ENCODE measurements at regions not wholly inside any gene's neighbourhood (a gene's known extent, or its start where the extent isn't known, plus 50 kb on each side); places are given as distances from the start of the nearest gene placed in this dataset.

DNA sequence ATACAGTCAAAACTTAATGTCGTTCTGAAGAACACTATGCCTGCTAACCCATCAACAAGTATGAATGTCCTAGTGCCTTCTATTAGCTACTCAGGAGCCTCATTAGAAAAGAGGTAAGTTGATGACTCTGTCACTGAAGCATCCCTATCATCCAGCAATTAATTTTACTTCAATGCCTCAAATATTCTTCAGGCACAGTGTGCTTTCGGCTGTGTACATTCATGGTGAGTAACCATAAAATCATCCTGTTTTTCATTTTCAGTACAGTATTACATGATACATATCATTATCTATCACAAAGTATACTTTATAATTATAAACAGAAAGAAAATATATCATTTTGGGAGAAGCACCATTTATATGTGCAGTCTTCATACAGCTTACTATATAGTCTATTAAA, 495.5 kb upstream of the ZWINT start:
- no peak for DNase-seq (ENCODE audit: low read depth)

DNA sequence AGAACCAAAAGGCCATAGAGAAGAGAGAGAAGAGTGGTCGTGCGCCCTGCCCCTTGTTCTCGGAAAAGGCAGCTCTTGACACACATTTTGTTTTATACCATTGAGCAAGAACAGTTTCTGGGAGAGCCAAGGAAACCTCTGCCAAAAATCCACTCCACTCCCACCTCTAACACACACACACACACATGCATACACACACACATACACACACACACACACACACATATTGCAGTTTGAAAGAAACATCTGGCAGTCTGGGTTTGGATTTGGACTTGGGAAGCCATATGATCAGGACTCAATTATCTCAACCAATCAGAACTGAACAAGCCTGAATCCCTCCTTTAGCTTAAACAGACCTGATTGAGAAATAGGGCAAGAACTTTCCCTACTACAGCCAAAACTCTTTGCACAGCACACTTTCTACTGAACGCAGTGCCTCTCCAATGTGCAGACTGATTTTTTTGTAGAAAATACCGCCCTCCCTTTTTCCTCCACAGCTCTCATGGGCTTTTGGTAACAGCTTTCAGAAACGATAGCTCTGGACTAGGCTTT, 484.0 kb upstream of the ZWINT start:
- no peak for DNase-seq (ENCODE audit: low read depth)

DNA sequence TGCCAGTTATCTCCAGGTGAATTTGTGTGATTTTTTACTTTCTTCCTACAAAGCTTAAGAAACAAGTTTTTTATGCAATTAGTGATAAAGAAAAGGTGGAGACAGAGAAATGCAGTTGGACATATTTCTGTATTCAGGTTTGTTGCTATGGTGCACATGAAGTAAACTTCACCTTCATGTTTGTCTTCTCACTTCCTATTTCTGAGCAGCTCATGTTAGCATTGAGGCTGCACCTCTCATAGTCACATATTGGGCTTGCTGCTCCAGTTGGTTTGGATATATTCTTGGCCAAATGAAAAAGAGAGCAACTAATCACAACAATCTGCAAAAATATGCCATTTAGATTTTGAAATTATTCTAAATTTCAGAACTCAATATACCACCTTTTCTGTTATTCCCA, 475.6 kb upstream of the ZWINT start:
- no peak for DNase-seq (ENCODE audit: low read depth)

DNA sequence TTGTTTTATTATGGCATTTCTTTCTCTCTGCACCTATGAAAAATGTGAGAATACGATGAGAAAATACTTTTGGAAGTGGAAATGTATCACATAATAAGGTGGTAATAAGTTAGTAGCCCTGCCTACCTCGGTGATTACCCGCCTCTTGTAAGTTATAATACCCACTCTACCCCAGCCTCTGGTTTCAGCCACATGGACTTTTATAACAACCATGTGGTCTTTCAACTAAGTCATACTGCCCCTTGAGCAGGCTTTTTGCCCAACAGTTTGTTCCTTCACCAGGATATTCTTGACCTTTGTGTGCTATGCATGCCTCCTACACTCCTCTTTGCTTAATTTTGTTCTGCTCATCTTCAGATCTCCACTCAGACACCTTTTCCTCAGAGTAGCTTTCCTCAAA, 470.6 kb upstream of the ZWINT start:
- DNase-seq (ENCODE audit: low read depth), result no peak

DNA sequence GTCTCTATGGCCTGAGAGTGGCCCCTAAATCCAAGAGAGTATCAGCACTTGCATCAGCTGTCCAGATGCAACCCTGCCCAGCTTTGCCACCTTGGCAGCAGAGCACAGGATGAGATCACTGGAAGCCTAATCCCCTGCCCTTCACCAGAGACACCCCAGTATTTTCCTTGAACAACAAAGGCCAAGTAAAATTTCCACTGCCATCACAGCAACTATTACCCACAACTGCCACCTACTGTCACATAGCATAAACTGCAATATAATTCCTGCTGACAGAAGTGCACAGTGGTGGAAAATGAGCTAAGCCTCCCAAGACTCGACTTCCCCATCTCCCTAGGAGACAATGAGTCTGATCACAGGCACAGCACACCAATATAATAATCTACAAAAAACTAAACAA, 462.8 kb upstream of the ZWINT start:
- DNase-seq (ENCODE audit: low read depth), result peak; percentile 6

DNA sequence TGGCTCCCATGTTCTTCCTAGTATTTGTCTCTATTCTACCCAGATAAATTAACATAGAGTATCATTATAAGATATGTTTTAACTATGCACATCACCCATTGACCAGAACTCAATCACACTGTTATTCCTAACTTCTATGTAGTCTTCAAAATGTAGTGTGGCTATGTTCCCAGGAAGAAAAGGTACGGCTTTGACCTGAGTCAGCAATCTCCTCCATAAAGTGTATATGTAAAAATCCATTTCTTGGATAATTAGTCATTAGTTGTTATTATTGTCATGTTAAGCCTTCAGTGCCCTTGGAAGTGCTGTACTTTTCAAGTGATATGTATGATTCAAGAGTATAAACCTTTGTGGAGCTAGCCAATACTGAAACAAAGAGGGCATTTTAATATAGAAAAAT, 444.0 kb upstream of the ZWINT start:
- no peak for DNase-seq (ENCODE audit: low read depth)

DNA sequence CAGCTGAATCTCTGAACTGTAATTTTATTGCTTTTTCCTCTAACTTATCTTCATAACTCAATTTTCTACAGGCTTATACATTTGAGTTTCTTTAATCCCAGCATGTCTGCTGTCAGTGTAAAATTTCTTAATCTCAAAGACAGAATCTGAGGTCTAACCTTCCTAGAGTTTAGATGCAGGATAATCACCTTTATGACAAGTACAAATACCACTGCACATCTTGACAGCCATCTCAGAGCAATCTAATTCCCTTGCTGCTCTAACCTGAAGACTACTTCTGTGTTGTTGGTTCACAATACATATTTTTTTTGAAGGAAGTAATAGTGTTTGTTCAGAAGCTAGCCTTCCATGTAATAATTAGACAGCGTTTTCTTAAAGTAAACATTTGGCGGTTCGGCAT, 424.2 kb upstream of the ZWINT start:
- no peak for DNase-seq (ENCODE audit: low read depth)

DNA sequence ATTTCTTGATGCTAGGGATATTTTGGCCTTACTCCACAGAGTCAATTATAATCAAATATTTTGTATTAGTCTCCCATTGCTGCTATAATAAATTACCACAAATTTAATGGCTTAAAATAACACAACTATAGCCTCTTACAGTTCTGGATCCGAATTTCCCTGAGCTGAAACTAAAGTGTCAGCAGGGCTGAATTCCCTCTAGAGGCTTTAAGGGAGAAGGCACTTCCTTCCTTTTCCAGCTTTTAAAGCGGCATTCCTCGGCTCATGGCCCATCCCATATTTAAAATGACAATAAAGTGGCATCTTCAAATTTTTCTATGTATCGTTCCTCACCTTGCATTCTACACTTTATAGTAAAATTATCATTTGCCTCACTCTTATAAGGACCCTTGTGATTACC, 421.4 kb upstream of the ZWINT start:
- DNase-seq (ENCODE audit: low read depth), result no peak

DNA sequence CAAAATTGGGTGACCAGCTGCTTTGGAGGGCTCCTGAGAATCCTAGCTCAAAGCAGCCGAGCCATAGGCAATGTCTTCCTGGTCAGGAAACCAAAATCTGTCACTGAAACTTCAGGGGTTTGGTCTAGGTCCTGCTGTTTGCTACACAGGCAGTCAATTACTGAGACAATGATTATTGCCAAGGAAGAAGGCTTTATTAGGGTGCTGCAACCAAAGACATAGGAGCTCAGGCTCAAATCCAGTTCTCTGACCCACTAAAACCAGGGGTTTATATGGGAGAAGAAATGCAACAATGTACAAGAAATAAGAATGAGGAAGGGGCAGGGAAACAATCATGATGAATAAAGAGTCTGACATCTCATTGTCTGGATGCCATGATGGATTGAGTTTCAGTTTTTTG, 410.3 kb upstream of the ZWINT start:
- no peak for DNase-seq (ENCODE audit: low read depth)

DNA sequence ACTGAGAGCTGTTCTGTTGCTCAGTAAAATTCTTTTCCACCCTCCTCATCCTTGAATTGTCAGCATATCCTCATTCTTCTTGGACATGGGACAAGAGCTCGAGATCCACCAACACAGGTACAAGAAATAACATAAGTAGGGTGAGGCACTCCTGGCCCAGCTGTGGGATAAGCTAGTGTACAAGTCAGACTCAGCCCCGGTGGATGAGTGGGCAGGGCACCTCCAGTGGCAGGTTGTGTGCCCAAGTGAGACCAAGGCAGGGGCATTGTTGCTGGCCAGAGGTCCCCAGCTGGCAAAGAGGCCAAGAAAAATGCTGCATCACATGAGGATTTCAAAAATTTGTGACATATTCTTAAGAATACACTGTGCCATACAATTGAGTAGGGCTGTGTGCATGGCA, 402.0 kb upstream of the ZWINT start:
- no peak for DNase-seq (ENCODE audit: low read depth)

DNA sequence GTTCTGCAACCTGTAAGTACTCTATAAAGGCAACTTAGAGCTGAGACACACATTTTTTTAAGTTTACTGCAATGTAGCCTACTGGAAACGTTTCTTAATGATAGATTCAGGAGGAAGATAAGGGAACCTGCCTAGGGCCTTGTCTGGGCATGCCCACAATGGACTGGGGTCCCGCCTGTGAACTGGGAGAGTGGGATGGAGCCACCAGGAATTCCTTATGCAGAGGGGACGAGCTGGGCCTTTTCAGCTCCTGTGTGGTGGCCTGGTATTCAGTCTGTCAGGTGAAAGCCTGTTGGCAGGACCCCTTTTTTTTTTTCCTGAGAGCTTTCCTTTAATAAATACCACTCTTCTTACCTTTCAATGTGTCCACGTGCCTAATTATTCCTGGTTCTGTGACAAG, 384.4 kb upstream of the ZWINT start:
- no peak for DNase-seq (ENCODE audit: low read depth)

DNA sequence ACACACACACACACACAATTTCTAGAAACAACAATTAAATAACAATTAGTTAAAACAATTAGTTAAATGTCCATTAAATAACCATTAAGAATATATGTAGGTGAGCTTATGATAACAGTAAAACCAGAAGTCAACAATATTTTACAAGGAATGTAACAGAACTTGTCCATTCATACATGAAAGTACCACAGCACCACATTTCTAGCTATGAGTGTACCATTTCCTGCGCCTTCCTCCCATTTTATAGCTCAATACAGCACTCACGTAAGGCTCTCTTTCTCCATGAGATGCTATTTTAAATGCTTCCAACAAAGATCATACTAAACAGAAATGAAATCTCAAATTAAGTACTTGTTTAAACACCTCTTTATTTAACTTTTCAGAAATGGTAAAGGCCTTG, 367.3 kb upstream of the ZWINT start:
- DNase-seq (ENCODE audit: low read depth), result no peak

DNA sequence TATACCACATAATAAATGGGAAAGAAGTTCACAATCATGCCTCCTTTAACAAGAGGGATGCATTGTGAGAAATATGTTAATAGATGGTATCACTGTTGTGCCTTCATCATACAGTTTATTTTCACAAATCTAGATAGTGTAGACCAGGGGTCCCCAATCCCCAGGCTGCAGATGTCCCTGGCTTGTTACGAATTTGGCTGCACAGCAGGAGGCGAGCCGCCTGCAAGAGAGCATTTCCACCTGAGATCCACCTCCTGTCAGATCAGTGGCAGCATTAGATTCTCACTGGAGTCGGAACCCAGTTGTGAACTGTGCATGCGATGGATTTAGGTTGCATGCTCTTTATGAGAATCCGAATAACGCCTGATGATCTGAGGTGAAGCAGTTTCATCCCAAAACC, 361.9 kb upstream of the ZWINT start:
- DNase-seq (ENCODE audit: low read depth), result no peak

DNA sequence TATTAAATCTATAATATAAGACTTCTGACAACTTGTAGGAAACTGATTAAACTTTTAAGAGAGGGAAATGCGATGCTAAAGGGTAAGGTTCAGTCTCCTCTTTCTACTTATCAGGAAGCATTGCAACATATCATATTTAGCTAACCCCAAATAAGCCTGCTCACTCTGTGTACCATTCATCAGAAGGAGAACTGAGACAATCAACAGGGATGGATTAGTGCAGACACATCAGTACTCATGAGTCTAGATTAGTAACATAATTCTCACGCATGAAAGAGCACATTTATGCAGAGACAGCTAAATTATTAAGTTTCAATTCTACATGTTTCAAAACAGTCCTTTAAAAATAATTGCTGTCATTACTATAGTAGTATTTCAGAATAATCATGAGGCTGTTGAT, 354.2 kb upstream of the ZWINT start:
- no peak for DNase-seq (ENCODE audit: low read depth)

DNA sequence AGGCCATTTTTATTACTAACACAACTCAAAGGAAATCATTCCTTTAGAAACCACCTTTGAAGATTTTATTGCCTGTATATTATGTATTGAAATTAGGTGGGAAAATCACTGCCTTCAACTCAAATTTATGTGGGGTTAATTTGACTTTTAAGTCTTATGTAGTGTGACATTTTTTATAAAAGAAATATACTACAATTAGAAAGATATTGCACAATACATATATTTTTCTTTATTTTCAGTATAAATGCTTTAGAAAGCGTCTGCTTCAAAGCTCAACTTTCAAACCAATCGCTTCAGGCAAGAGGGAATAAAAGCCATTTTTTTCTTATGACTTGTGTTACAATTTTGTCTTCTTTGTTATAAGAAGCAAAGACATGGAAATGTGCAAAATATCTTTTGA, 337.4 kb upstream of the ZWINT start:
- DNase-seq (ENCODE audit: low read depth), result no peak

DNA sequence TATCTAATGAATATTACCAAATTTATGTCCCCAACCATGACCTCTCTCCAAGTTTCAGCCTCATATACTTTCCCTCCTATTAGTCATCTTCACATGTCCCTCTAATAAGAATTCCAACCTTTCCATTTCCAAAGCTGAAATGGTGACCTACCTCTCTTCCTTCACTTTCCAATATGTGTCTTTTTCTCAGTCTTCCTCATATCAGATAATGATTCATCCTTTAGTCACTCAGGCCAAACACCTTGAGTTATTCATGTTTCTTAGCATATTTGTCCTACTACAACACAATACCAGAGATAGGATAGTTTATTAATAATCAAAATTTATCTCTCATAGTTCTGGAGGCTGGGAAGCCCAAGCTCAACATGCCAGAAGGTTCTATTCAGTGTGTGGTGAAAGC, 318.5 kb upstream of the ZWINT start:
- DNase-seq (ENCODE audit: low read depth), result no peak

DNA sequence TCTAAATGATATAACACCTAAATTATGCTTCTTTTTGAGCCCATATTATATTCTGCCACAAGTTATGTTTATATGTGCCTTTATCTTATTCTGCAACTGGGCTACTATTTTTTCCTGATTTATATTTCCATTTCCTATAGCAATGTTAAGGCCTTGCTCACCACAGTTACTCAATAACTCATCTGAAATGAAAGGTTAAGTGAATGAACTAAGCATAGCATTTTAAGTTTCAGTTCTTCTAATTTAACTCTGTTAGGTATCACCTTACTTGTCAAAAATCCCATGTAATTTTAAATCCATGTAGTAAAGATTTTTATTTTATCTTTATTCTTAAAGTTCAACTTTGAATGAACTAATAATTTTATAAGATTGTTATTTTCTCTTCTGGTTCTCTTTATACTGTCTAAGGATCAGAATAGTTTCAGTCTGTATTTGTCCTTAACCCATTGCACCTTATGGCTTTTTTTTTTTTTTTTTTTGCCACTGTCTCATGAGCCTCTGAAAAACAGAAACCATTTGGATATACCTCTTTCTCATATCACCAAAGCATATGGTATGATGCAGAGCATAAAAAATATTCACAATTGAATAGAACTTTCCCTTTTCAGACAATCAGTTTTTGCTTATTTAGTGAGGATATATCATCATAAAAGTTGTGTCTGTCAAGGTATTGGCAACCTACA, 301.8 kb upstream of the ZWINT start:
- no peak for DNase-seq (ENCODE audit: low read depth)

DNA sequence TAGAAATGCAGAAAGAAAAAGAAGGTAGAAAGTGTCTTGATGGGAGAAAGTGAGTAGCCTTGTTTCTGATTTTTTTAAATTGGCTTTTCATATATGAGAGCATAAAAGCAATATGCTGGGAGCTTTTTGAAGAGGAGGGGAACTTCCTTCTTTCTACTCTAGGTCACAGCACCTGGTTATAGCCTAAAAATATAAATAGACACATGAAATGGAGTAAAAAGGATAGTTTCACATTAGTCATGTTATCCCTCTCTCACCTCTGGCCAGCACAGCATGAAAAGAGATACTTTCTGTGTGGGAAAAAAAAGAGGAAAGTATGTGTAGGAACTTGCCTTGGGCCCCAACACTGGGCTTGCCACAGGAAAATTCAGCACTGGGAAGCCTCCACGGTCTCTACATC, 292.2 kb upstream of the ZWINT start:
- no peak for DNase-seq (ENCODE audit: low read depth)

DNA sequence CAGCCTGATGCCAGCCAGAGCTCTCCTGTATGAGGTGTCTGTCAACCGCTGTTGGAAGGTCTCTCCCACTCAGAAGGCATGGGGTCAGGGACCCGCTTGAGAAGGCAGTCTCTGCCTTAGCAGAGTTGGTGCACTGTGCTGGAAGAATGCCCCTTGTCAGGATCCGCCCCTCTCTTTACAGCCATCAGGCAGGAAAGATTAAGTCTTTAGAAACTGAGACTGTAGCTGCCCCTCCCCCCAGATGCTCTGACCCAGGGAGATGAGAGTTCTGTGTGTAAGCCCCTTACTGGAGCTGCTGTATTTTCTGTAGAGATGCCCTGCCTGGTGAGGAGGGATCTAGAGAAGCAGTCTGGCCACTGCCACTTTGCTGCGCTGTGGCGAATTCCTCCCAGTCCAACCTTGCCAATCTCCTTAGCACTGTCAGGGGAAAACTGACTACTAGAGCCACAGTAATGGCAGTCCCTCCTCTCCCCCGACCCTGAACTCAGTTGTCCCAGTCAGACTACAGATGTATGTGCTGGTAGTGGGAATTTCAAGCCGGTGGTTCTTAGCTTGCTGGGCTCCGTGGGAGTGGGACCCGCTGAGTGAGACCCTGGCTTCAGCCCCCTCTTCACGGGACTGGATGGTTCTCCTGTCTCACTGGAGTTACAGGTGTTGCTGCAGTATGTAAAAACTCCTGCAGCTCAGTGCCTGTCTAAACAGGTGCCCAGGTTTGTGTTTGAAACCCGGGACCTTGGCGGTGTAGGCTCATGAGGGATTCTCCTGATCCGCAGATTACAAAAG, 285.5 kb upstream of the ZWINT start:
- DNase-seq (ENCODE audit: low read depth), result no peak

DNA sequence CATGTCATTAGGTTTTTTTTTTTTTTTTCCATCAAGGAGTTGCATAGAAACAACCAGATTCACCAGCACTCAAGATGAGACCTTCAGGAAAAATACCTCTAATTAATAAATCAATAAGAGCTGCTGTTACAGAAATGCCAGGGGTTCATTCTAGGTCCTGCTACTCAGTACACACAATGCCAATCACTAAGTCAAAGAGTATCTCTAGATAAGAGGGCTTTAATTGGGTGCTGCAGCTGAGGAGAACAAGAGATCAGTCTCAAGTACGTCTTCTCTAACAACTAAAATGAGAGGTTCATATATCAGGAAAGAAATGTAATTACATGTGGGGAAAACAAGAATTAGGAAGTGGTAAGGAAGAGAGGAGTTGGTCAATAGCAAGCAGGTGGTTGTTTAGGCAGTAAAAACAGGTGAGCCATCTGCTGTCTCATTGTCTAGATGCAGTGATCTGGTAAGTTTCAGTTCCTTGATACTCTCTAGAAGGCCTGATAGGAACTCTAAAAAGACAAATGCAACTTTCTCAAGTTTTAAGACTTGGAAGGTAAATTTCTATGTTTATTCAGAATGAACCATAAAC, 272.9 kb upstream of the ZWINT start:
- peak; percentile 7 for DNase-seq (ENCODE audit: low read depth)

DNA sequence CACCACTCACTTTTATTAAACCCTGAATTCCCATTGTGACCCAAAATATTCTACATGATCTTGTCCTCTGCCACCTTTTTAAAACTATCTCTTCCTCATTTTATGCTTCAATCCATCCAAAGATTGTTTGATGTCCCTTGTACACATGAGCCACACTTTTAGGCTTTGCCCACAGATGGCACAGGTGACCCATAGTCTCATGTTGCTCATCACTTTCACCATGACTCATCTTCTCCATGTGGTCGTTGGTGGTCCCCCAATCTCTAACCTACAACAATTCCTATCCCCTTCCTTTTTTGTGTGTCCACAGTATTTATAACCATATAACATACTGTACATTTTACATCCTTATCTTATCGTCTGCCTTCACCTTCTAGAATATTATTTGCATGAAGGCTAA, 271.5 kb upstream of the ZWINT start:
- no peak for DNase-seq (ENCODE audit: low read depth)

DNA sequence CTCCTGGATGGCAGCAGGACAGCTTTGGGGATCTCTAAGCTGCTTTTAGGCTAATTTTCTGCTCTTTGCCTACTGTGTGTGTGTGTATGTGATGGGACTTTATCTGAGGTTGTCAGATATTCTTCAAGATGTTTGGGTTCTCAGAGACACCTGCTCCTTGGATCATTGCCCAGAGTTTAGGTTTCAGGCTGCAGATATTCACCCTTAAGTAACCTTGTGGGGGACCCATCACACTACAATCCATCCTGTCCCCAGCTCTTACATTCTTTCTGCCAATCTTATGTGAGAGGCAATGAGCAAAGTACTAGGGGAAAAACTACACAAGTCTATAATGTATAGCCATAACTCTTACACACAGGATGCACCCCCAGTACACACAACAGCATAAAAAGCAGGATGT, 263.0 kb upstream of the ZWINT start:
- DNase-seq (ENCODE audit: low read depth), result no peak

DNA sequence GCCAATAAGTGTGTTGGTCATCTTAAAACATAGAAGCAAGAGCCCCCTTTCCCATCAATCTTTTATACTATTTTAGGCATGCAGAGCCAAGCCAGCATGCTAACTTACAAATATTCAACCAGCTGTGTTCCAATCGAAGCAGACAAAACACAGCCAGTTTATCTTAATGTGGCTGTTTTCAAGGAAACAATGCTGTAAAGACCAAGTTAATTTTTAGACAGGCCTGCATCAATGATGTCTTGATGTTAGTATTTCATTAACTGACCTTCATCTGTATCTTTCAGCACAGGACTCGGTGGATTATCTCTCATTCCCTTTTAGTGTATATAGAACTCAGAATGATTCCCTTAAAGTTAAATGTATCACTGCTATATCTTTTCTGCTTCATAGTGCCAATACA, 262.0 kb upstream of the ZWINT start:
- DNase-seq (ENCODE audit: low read depth), result peak; percentile 75
